ENCODE measurements at regions not wholly inside any gene's neighbourhood (a gene's known extent, or its start where the extent isn't known, plus 50 kb on each side); places are given as distances from the start of the nearest gene placed in this dataset.

DNA sequence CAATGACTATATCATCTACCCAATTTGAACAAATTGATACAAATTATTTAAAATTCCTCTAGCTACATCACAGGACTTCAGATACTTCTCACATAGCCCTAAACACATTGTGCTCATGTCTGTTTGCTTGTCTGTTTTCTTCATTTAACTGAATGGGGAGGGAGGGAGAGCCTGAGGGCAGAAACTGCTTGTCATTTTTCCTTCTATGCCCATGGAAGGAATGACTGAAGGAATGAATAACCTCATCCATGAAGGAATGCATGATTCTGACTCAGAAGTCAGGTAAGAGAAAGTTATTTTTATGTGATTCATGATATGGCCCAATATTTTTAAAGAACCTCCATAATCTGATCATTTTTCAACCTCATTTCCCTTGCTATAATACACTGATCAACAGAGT, 418.0 kb upstream of the PITX2 start:
- TF ChIP-seq, protein P1, sequence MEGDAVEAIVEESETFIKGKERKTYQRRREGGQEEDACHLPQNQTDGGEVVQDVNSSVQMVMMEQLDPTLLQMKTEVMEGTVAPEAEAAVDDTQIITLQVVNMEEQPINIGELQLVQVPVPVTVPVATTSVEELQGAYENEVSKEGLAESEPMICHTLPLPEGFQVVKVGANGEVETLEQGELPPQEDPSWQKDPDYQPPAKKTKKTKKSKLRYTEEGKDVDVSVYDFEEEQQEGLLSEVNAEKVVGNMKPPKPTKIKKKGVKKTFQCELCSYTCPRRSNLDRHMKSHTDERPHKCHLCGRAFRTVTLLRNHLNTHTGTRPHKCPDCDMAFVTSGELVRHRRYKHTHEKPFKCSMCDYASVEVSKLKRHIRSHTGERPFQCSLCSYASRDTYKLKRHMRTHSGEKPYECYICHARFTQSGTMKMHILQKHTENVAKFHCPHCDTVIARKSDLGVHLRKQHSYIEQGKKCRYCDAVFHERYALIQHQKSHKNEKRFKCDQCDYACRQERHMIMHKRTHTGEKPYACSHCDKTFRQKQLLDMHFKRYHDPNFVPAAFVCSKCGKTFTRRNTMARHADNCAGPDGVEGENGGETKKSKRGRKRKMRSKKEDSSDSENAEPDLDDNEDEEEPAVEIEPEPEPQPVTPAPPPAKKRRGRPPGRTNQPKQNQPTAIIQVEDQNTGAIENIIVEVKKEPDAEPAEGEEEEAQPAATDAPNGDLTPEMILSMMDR (conservative IDR thresholded peaks at IDR 0.05 in 1 of 2, IDR thresholded peaks at IDR 0.05 in 1 of 2; ENCODE audit: extremely low read depth in 1 of 2, insufficient read depth in 1 of 2, low read depth in 1 of 2, low read length in 2 of 2): no peak
- TF ChIP-seq EZH2 (IDR thresholded peaks at IDR 0.05; ENCODE audit: borderline replicate concordance, low read length): no peak

All from mammary epithelial cell (primary cell).